Right lobe of liver (tissue), 6 donors: ENCODE measurements at regions not wholly inside any gene's neighbourhood (a gene's known extent, or its start where the extent isn't known, plus 50 kb on each side); places are given as distances from the start of the nearest gene placed in this dataset.

Source experiments
- ATAC-seq, 4 donors: fragments of 200-7000 bp; cut with Tn5 transposase; one replicate each; pipeline ENCODE4 v1.9.1; 2020; ENCODE audit warnings: mild to moderate bottlenecking in 4 of 4, moderate library complexity in 4 of 4
- DNase-seq, 3 donors: peaks; one replicate each; pipeline ENCODE4 v3.0.0-alpha.2; 2020
- H3K27ac ChIP-seq, 3 donors: fragments of 200-600 bp; one replicate each; pipeline ENCODE4 v1.8.0; 2022
- H3K27me3 ChIP-seq, 2 donors: fragments of 200-600 bp; one replicate each; pipeline ENCODE4 v1.8.0; 2022
- H3K36me3 ChIP-seq, 4 donors: fragments of 200-600 bp; sonication (generic) in 1 of 4; one replicate each; pipeline versions ENCODE4 v1.5.1 to v1.8.0; 2017 to 2022; ENCODE audit warnings: control low read depth in 1 of 4
- H3K4me1 ChIP-seq, 4 donors: fragments of 200-600 bp; sonication (generic) in 1 of 4; one replicate each; pipeline versions ENCODE4 v1.5.1 to v1.8.0; 2017 to 2022; ENCODE audit warnings: control low read depth in 1 of 4
- H3K4me3 ChIP-seq, 3 donors: fragments of 200-600 bp; one replicate each; pipeline ENCODE4 v1.8.0; 2022
- H3K9me3 ChIP-seq, 4 donors: fragments of 200-600 bp; sonication (generic) in 1 of 4; one replicate each; pipeline versions ENCODE4 v1.5.1 to v1.8.0; 2017 to 2022; ENCODE audit warnings: control low read depth in 1 of 4
- POLR2A ChIP-seq: fragments of 450-650 bp; IDR thresholded peaks from one replicate; pipeline ENCODE4 v1.6.1; 2017; ENCODE audit warnings: antibody characterized with exemption, mild to moderate bottlenecking
- WGBS: methylation state at CpG from one replicate; pipeline ENCODE4 v1.1.6; 2018; ENCODE audit warnings: low coverage, low lambda C conversion rate; ENCODE audit not compliant: insufficient coverage; ENCODE audit errors: missing lambda C conversion rate; 5-methylcytosine and 5-hydroxymethylcytosine counted together
- intact Hi-C, 2 donors: fragments of 100-400 bp; cut with DNase I; formaldehyde crosslinking; loops; one replicate each; pipeline versions ENCODE4 v1.11.2 to v1.14.1; 2022
- TF ChIP-seq, protein P1 (sequence below), 4 donors: fragments of 200-600 bp in 3 of 4; fragments of 450-650 bp in 1 of 4; IDR thresholded peaks; one replicate each; pipeline versions ENCODE4 v1.5.1 to v1.8.0; 2016 to 2022; ENCODE audit warnings: antibody characterized with exemption in 4 of 4, mild to moderate bottlenecking in 2 of 4
- donor health status: DM: no; HTN: yes; CAD: no.
- donor health status: DM: no; HTN: no; CAD: no.
- donor health status: DM: no; HTN: no; CAD: no.
- donor health status: DM: no; HTN: yes; CAD: no.
- donor health status: DM: no; HTN: yes; CAD: no.

DNA sequence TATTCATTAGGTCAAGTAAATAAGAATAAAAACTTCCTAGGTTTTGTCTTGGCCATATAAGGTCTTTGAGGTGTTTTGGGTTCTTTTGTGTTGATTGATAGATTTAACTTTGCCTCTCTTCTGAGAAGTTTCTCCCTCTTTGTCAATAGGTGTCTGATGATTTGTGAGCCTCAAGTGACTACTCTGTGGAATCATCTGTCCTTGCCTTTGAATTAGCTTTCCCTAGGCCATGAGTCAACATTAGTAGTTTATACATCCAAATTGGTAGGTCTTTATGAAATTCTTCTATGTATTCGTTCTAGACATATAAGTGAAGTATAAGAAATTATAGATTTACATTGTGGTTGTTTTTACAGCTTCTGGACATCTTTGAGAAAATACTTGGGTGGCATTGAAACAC lies 864.4 kb downstream of the USP25 start:
- H3K4me3 ChIP-seq = no peak overlapping the region
- intact Hi-C loops = no loop called here
- H3K36me3 ChIP-seq = no peaks in the 10 kb centered on the region
- WGBS = 75% methylated on average over 1 of the region's 1 CpG
- H3K27me3 ChIP-seq = no peaks in the 10 kb centered on the region
- H3K9me3 ChIP-seq = no peaks in the 10 kb centered on the region
- H3K4me1 ChIP-seq = no peaks in the 10 kb centered on the region
- ATAC-seq (no peak), DNase-seq (no peak)
- no peak overlapping the region for H3K27ac ChIP-seq
- TF ChIP-seq POLR2A = no peak
- TF ChIP-seq, protein P1, sequence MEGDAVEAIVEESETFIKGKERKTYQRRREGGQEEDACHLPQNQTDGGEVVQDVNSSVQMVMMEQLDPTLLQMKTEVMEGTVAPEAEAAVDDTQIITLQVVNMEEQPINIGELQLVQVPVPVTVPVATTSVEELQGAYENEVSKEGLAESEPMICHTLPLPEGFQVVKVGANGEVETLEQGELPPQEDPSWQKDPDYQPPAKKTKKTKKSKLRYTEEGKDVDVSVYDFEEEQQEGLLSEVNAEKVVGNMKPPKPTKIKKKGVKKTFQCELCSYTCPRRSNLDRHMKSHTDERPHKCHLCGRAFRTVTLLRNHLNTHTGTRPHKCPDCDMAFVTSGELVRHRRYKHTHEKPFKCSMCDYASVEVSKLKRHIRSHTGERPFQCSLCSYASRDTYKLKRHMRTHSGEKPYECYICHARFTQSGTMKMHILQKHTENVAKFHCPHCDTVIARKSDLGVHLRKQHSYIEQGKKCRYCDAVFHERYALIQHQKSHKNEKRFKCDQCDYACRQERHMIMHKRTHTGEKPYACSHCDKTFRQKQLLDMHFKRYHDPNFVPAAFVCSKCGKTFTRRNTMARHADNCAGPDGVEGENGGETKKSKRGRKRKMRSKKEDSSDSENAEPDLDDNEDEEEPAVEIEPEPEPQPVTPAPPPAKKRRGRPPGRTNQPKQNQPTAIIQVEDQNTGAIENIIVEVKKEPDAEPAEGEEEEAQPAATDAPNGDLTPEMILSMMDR (IDR thresholded peaks at IDR 0.05) = no peak

DNA sequence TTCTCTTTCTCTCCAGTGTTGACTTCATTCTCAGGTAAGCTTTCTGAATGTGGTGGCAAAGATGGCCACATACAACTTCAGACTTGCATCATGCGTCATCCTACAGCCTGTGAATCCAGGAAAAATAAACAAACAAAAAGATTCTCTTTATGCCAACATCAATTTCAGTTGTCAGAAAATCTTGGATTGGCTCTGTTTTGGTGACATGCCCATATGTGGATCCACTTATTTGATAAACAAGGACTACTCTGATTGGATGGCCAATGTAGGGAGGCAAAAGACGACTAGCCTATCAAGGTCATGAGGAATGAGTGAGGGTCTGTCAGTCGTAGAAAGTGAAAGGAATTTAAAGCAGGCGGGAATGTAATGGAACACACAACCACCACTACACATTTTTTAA lies 866.6 kb downstream of the USP25 start:
- no peaks in the 10 kb centered on the region for H3K36me3 ChIP-seq
- H3K9me3 ChIP-seq = no peaks in the 10 kb centered on the region
- H3K4me3 ChIP-seq = no peak overlapping the region
- ATAC-seq = no peak
- intact Hi-C loops = no loop called here
- H3K4me1 ChIP-seq = no peaks in the 10 kb centered on the region
- H3K27me3 ChIP-seq = no peaks in the 10 kb centered on the region
- TF ChIP-seq, protein P1 (IDR thresholded peaks at IDR 0.05) = no peak
- no peak for TF ChIP-seq POLR2A
- H3K27ac ChIP-seq = no peak overlapping the region
- 80% methylated on average over 4 of the region's 4 CpGs for WGBS
- no peak for DNase-seq

DNA sequence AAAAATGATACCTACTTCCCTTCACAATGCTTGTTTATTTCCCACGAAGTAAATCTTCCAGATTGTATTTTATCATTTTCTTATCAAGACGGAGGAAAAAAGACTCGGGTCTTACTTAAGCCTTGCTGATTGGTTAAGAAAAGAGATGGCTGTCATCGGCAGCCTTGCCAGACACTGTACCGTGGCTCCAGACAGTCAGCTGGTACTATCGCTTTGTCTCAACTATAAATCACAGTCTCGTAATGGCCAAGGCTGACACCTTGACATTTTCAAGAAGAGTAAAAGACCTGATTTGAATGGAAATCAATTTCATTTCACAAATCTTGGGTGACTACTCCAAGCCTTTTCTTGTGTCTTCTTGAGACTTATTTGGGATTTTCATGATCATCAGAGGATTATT lies 868.0 kb downstream of the USP25 start:
- TF ChIP-seq, protein P1 (IDR thresholded peaks at IDR 0.05) = no peak
- no peak for TF ChIP-seq POLR2A
- Histone ChIP-seq H3K4me3 (no peak overlapping the region), H3K36me3 (no peaks in the 10 kb centered on the region), H3K4me1 (no peaks in the 10 kb centered on the region), H3K27ac (no peak overlapping the region), H3K9me3 (no peaks in the 10 kb centered on the region), H3K27me3 (no peaks in the 10 kb centered on the region)
- WGBS = 94% methylated on average over 7 of the region's 7 CpGs
- DNase-seq (no peak), ATAC-seq (no peak)
- intact Hi-C loops = no loop called here

DNA sequence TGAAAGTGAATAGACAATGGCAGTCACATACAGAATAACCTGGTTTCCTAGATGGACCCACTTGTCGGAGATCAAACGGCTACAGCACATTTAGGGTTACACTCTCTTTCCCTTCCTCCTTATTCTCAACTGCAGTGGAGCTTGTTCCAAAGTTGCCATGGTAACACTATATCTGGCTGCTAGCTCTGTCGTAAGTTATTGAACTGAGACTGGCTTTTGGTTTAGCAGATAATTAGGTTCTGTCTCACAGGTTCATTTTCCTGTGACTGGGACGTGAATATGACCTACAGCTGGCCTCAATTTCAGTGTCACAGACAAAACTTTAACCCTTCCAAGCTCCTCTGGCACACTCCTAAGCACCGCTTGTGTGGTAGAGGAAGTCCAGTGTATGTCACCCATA lies 875.8 kb downstream of the USP25 start:
- DNase-seq = no peak
- ATAC-seq = peak; percentile 38 to 67 (median 61)
- Histone ChIP-seq H3K36me3 (no peaks in the 10 kb centered on the region), H3K27me3 (no peaks in the 10 kb centered on the region), H3K4me3 (no peak overlapping the region), H3K4me1 (no peaks in the 10 kb centered on the region), H3K9me3 (no peaks in the 10 kb centered on the region), H3K27ac (no peak overlapping the region)
- WGBS = 45% methylated on average over 5 of the region's 5 CpGs
- intact Hi-C loops = no loop called here
- TF ChIP-seq, protein P1 (IDR thresholded peaks at IDR 0.05) = no peak
- no peak for TF ChIP-seq POLR2A

DNA sequence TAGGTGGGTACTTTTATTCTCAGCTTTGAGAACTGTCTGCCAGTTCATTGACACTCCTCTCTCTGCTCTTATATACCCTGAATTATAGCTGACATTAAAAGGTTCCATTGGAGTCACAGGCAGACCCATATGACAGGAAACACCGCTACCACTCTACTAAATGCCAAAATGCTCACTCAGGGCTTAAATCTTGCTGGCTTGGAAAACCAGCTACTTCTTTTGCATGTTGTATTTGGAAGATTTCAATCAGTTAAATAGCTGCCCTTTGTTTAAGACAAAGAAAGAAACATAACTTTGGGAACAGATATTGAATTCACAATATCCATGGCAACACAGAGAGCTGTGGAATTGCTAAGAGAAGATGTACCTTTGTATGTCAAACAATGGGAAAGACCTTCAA lies 876.5 kb downstream of the USP25 start:
- 88% methylated on average over 1 of the region's 1 CpG for WGBS
- ATAC-seq = no peak
- intact Hi-C loops = no loop called here
- no peaks in the 10 kb centered on the region for H3K9me3 ChIP-seq
- H3K27ac ChIP-seq = no peak overlapping the region
- H3K27me3 ChIP-seq = no peaks in the 10 kb centered on the region
- no peaks in the 10 kb centered on the region for H3K36me3 ChIP-seq
- DNase-seq = no peak
- no peaks in the 10 kb centered on the region for H3K4me1 ChIP-seq
- H3K4me3 ChIP-seq = no peak overlapping the region
- TF ChIP-seq, protein P1 (IDR thresholded peaks at IDR 0.05) = no peak
- no peak for TF ChIP-seq POLR2A
